ENCODE measurements at regions not wholly inside any gene's neighbourhood (a gene's known extent, or its start where the extent isn't known, plus 50 kb on each side); places are given as distances from the start of the nearest gene placed in this dataset. TPM values are rescaled to one million over a fixed set of nuclear protein-coding genes. Genes with fewer than 3 reads are reported as not detected.

- TF ChIP-seq REST (IDR thresholded peaks at IDR 0.05): no peak
- no peak for TF ChIP-seq SP1 (IDR thresholded peaks at IDR 0.05)
- no peak for TF ChIP-seq NR2F2 (IDR thresholded peaks at IDR 0.05)
Observed at GRCh38 chr2:223545830-223546229, 56.3 kb downstream of the SCG2 start (continued).

Small RNA genes in the stretch of these regions (small RNA-seq; reads per million reads assigned to genes)
- gene HIGD1AP4: not detected
- gene RN7SL807P: not detected

All from liver (tissue), 3 donors.